MM.1S (cell line): ENCODE measurements at regions not wholly inside any gene's neighbourhood (a gene's known extent, or its start where the extent isn't known, plus 50 kb on each side); places are given as distances from the start of the nearest gene placed in this dataset.

Experiments used
- EZH2 ChIP-seq: fragments of 300-600 bp; sonication (generic); optimal IDR thresholded peaks from 2 replicates; pipeline ENCODE3; 2017; ENCODE audit warnings: low read depth, mild to moderate bottlenecking, antibody characterized with exemption, low read length, mixed read lengths
- EZH2phosphoT487 ChIP-seq: fragments of 300-600 bp; sonication (generic); IDR thresholded peaks from 2 replicates; pipeline ENCODE4 v1.6.1; 2018; ENCODE audit warnings: antibody characterized with exemption, low read length
- TF ChIP-seq, protein P1 (sequence below): fragments of 300-600 bp; sonication (generic); IDR thresholded peaks from 2 replicates; pipeline ENCODE4 v1.5.1; 2016; ENCODE audit warnings: antibody characterized with exemption, low read length, mixed read lengths

DNA sequence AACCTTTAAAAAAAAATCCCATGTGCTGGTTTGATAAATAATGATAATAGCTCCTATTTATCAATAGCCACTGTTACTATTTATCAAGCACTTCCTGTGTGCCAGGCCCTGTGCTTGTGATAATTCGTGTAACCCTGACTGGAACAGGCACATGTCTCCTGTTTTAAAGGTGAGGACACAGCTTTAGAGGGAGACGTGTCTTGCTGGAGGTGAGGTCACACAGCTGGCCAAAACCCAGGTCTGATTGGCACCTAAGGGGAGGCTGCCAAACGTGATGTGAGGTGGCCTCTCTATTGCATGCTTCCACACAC is 156.6 kb downstream of the VRK1 start:
- TF ChIP-seq, protein P1, sequence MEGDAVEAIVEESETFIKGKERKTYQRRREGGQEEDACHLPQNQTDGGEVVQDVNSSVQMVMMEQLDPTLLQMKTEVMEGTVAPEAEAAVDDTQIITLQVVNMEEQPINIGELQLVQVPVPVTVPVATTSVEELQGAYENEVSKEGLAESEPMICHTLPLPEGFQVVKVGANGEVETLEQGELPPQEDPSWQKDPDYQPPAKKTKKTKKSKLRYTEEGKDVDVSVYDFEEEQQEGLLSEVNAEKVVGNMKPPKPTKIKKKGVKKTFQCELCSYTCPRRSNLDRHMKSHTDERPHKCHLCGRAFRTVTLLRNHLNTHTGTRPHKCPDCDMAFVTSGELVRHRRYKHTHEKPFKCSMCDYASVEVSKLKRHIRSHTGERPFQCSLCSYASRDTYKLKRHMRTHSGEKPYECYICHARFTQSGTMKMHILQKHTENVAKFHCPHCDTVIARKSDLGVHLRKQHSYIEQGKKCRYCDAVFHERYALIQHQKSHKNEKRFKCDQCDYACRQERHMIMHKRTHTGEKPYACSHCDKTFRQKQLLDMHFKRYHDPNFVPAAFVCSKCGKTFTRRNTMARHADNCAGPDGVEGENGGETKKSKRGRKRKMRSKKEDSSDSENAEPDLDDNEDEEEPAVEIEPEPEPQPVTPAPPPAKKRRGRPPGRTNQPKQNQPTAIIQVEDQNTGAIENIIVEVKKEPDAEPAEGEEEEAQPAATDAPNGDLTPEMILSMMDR = no peak
- TF ChIP-seq EZH2 (no peak), EZH2phosphoT487 (no peak)
